Neural progenitor cell (in vitro differentiated cells): ENCODE measurements at regions not wholly inside any gene's neighbourhood (a gene's known extent, or its start where the extent isn't known, plus 50 kb on each side); places are given as distances from the start of the nearest gene placed in this dataset.

ENCODE experiments used
- EZH2phosphoT487 ChIP-seq: fragments of 200-600 bp; sonication (generic); IDR thresholded peaks from 2 replicates; pipeline ENCODE4 v1.6.1; 2017; ENCODE audit warnings: antibody characterized with exemption
- TF ChIP-seq, protein P1 (sequence below): fragments of 200-600 bp; sonication (generic); IDR thresholded peaks from 2 replicates; pipeline ENCODE4 v1.5.1; 2017; ENCODE audit warnings: antibody characterized with exemption, mild to moderate bottlenecking

DNA sequence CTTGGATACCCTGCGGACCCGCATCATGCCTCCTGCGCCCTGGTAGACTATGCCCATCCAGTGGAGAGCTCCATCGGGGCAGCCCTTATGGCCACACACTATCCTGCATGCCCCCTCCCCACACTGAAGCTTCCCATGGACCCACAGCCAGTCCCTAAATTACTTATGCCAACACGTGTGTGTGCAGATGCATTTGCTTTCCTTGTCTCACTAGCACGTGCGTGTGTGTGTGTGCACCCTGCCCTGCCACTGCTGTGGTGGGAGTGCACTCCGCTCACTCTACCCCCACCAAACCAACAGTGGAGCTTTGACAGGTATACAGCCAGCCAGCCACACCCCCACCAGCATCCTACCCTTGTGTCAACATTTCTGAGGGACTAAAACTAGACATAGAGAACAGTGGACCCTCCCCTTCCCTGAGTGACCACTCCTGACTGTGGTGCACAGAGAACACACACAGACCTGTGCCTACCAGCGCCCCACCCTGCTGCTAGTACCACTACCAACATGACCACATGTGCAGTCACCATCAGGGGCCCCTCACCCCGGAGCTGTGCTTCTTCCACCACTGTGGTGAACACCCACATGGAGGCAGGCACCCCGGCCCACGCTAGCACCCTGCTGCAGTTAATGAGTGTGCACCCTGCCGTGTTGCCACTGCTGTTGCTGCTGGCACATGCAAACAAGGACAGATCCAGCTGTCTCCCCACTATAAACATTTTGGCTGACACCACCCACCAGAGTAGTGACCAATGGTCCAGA, 310.8 kb downstream of the GABRB3 start:
- TF ChIP-seq EZH2phosphoT487: no peak
- TF ChIP-seq, protein P1, sequence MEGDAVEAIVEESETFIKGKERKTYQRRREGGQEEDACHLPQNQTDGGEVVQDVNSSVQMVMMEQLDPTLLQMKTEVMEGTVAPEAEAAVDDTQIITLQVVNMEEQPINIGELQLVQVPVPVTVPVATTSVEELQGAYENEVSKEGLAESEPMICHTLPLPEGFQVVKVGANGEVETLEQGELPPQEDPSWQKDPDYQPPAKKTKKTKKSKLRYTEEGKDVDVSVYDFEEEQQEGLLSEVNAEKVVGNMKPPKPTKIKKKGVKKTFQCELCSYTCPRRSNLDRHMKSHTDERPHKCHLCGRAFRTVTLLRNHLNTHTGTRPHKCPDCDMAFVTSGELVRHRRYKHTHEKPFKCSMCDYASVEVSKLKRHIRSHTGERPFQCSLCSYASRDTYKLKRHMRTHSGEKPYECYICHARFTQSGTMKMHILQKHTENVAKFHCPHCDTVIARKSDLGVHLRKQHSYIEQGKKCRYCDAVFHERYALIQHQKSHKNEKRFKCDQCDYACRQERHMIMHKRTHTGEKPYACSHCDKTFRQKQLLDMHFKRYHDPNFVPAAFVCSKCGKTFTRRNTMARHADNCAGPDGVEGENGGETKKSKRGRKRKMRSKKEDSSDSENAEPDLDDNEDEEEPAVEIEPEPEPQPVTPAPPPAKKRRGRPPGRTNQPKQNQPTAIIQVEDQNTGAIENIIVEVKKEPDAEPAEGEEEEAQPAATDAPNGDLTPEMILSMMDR: no peak
